Uterus (tissue), 2 donors: ENCODE measurements at regions not wholly inside any gene's neighbourhood (a gene's known extent, or its start where the extent isn't known, plus 50 kb on each side); places are given as distances from the start of the nearest gene placed in this dataset.

Experiments used
- CTCF ChIP-seq, 4 experiments: fragments of 200-600 bp in 2 of 4; fragments of 450-650 bp in 2 of 4; sonication (generic) in 2 of 4; IDR thresholded peaks; one replicate each; pipeline ENCODE4 v1.5.1; 2016 to 2019; ENCODE audit warnings: antibody characterized with exemption in 4 of 4, mild to moderate bottlenecking in 2 of 4, moderate library complexity in 1 of 4
- POLR2A ChIP-seq, 2 donors: fragments of 450-650 bp; IDR thresholded peaks; one replicate each; pipeline ENCODE4 v1.6.1; 2016; ENCODE audit warnings: antibody characterized with exemption in 2 of 2, mild to moderate bottlenecking in 1 of 2, moderate library complexity in 1 of 2

GRCh38 chr10:23818484-23818883, 379.6 kb downstream of the OTUD1 start:
- TF ChIP-seq CTCF (IDR thresholded peaks at IDR 0.05) (no peak), POLR2A (IDR thresholded peaks at IDR 0.05) (no peak)
